Adrenal gland (tissue), 5 donors: ENCODE measurements at regions not wholly inside any gene's neighbourhood (a gene's known extent, or its start where the extent isn't known, plus 50 kb on each side); places are given as distances from the start of the nearest gene placed in this dataset.

Source experiments
- POLR2A ChIP-seq, 2 donors: fragments of 450-650 bp; IDR thresholded peaks; one replicate each; pipeline ENCODE4 v1.6.1; 2017; ENCODE audit warnings: antibody characterized with exemption in 2 of 2, mild to moderate bottlenecking in 2 of 2, moderate library complexity in 1 of 2
- TF ChIP-seq, protein P1 (sequence below), 6 experiments: fragments of 450-650 bp in 4 of 6; fragments of 200-600 bp in 2 of 6; sonication (generic) in 1 of 6; IDR thresholded peaks; 1 replicate in 5 of 6; 2 replicates in 1 of 6; pipeline versions ENCODE4 v1.5.1 to v1.8.0; 2016 to 2021; ENCODE audit warnings: antibody characterized with exemption in 6 of 6, mild to moderate bottlenecking in 2 of 6, moderate library complexity in 1 of 6
- donor health status: DM: no; HTN: no; CAD: no.

DNA sequence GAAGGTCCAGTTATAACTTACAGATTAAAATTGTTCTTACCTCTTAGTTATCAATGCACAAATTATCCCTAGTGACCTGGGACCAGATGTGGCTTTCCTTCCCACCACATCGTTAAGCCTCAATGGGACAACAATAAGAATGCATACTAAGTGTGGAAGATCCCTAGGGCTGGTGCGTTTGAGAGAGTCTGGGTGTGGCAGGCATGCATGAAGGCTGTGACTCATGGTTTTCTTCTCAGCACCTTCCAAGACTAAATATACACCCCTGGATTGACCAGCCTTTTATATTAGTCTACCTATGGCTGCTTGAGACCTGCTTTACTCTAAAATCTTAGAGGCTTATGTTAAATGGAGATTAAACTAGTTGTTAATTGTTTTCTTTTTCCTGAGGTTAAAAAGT is 261.7 kb upstream of the SLC14A2 start:
- TF ChIP-seq, protein P1, sequence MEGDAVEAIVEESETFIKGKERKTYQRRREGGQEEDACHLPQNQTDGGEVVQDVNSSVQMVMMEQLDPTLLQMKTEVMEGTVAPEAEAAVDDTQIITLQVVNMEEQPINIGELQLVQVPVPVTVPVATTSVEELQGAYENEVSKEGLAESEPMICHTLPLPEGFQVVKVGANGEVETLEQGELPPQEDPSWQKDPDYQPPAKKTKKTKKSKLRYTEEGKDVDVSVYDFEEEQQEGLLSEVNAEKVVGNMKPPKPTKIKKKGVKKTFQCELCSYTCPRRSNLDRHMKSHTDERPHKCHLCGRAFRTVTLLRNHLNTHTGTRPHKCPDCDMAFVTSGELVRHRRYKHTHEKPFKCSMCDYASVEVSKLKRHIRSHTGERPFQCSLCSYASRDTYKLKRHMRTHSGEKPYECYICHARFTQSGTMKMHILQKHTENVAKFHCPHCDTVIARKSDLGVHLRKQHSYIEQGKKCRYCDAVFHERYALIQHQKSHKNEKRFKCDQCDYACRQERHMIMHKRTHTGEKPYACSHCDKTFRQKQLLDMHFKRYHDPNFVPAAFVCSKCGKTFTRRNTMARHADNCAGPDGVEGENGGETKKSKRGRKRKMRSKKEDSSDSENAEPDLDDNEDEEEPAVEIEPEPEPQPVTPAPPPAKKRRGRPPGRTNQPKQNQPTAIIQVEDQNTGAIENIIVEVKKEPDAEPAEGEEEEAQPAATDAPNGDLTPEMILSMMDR (IDR thresholded peaks at IDR 0.05): no peak
- TF ChIP-seq POLR2A (IDR thresholded peaks at IDR 0.05): no peak
